ENCODE measurements at regions not wholly inside any gene's neighbourhood (a gene's known extent, or its start where the extent isn't known, plus 50 kb on each side); places are given as distances from the start of the nearest gene placed in this dataset.

GRCh38 chr6:85329196-85329595 is 120.7 kb upstream of the NT5E start:
- TF ChIP-seq EZH2phosphoT487 (IDR thresholded peaks at IDR 0.05; ENCODE audit: low read length) (no peak), EZH2 (optimal IDR thresholded peaks at IDR 0.05; ENCODE audit: low read depth, low read length) (no peak)
